AG04449 (cell line): ENCODE measurements at regions not wholly inside any gene's neighbourhood (a gene's known extent, or its start where the extent isn't known, plus 50 kb on each side); places are given as distances from the start of the nearest gene placed in this dataset.

Experiments used
- CTCF ChIA-PET: fragments of 350-600 bp; formaldehyde crosslinking; extraction: SDS; loops from one replicate; lab custom pipeline; 2021; ENCODE audit warnings: antibody characterized with exemption; lab: Yijun Ruan, JAX
- POLR2A ChIA-PET: fragments of 400-600, 350-600 bp; formaldehyde crosslinking; extraction: SDS; loops from one replicate; lab custom pipeline; 2020; ENCODE audit warnings: antibody characterized with exemption, inconsistent platforms; lab: Yijun Ruan, JAX
- DNase-seq: peaks from one replicate; pipeline ENCODE4 v3.0.0-alpha.2; 2010; ENCODE audit warnings: low read depth, low spot score
- H3K4me3 ChIP-seq: 2 replicates; pipeline ENCODE4 v1.5.1; 2011; ENCODE audit warnings: low read depth, mild to moderate bottlenecking, control low read depth, low read length
- CTCF ChIP-seq: IDR thresholded peaks from one replicate; pipeline ENCODE4 v1.5.1; 2011; ENCODE audit warnings: mild to moderate bottlenecking, moderate library complexity, low read length, control low read depth, inconsistent platforms; ENCODE audit not compliant: insufficient read depth; ENCODE audit errors: missing control alignments

- no peak for DNase-seq
- ChIA-PET POLR2A (no interaction called here), CTCF (no interaction called here)
These were observed 85.5 kb upstream of the PGR start for GRCh38 chr11:101215069-101215468.

GRCh38 chr11:101211407-101211975, 81.9 kb upstream of the PGR start:
- POLR2A ChIA-PET = no interaction called here
- no peak for TF ChIP-seq CTCF
- no peak for DNase-seq
- CTCF ChIA-PET = no interaction called here
- H3K4me3 ChIP-seq = no peak overlapping the region

More at GRCh38 chr11:101215069-101215468, 85.5 kb upstream of the PGR start:
- TF ChIP-seq CTCF = no peak
- H3K4me3 ChIP-seq = no peak overlapping the region

- ChIA-PET POLR2A (no interaction called here), CTCF (no interaction called here)
- TF ChIP-seq CTCF = no peak
- H3K4me3 ChIP-seq = no peak overlapping the region
- no peak for DNase-seq
These were observed 73.0 kb upstream of the PGR start for GRCh38 chr11:101202614-101203013.

- ChIA-PET POLR2A (no interaction called here), CTCF (no interaction called here)
- no peak for TF ChIP-seq CTCF
- no peak for DNase-seq
- H3K4me3 ChIP-seq = no peak overlapping the region
These were observed 69.8 kb upstream of the PGR start for GRCh38 chr11:101199416-101199815.

GRCh38 chr11:101195294-101195693, 65.7 kb upstream of the PGR start:
- POLR2A ChIA-PET = no interaction called here
- H3K4me3 ChIP-seq = no peak overlapping the region
- TF ChIP-seq CTCF = no peak
- DNase-seq = no peak
- CTCF ChIA-PET = no interaction called here

GRCh38 chr11:101188801-101189200, 59.2 kb upstream of the PGR start:
- no peak for TF ChIP-seq CTCF
- H3K4me3 ChIP-seq = no peak overlapping the region
- CTCF ChIA-PET = no interaction called here
- POLR2A ChIA-PET = no interaction called here
- no peak for DNase-seq
